HG03521 (cell line): ENCODE measurements at regions not wholly inside any gene's neighbourhood (a gene's known extent, or its start where the extent isn't known, plus 50 kb on each side); places are given as distances from the start of the nearest gene placed in this dataset.
A peak's percentile ranks its signal among the peaks of the same experiment; 100 is the strongest.
"Not testable (repeated sequence)": the region's sequence is repeated elsewhere in the genome, so short reads cannot be mapped to it uniquely, and the experiment has no call there.

Experiments
- ATAC-seq: cut with Tn5 transposase; IDR thresholded peaks from one replicate; pipeline ENCODE4 v1.9.1; 2021; ENCODE audit warnings: mild to moderate bottlenecking, moderate library complexity; ENCODE audit not compliant: unreplicated experiment

GRCh38 chr4:127400276-127400675 is 232.5 kb upstream of the INTU start:
- no peak for ATAC-seq

GRCh38 chr4:127400731-127401346 is 231.9 kb upstream of the INTU start:
- peak; percentile 83 for ATAC-seq

- ATAC-seq: no peak
Observed at GRCh38 chr4:127403471-127404084, 229.2 kb upstream of the INTU start.

- ATAC-seq: no peak
Observed at GRCh38 chr4:127406187-127406586, 226.6 kb upstream of the INTU start.

GRCh38 chr4:127407572-127407971 is 225.2 kb upstream of the INTU start:
- ATAC-seq: not testable (repeated sequence)

GRCh38 chr4:127410201-127410600 is 222.6 kb upstream of the INTU start:
- ATAC-seq: no peak

- ATAC-seq: no peak
Observed at GRCh38 chr4:127410644-127411043, 222.1 kb upstream of the INTU start.

GRCh38 chr4:127414951-127415606 is 217.7 kb upstream of the INTU start:
- ATAC-seq: no peak

GRCh38 chr4:127416115-127416514 is 216.6 kb upstream of the INTU start:
- no peak for ATAC-seq

GRCh38 chr4:127417885-127418535 is 214.7 kb upstream of the INTU start:
- ATAC-seq: no peak

- ATAC-seq: no peak
Observed at GRCh38 chr4:127419431-127419830, 213.3 kb upstream of the INTU start.

GRCh38 chr4:127421437-127421836 is 211.3 kb upstream of the INTU start:
- ATAC-seq: no peak

GRCh38 chr4:127425202-127425845 is 207.4 kb upstream of the INTU start:
- no peak for ATAC-seq

- no peak for ATAC-seq
Observed at GRCh38 chr4:127425851-127426250, 206.9 kb upstream of the INTU start.

- ATAC-seq: no peak
Observed at GRCh38 chr4:127441571-127441970, 191.2 kb upstream of the INTU start.

GRCh38 chr4:127445471-127445870 is 187.3 kb upstream of the INTU start:
- ATAC-seq: no peak

GRCh38 chr4:127446427-127446885 is 186.3 kb upstream of the INTU start:
- no peak for ATAC-seq

- ATAC-seq: no peak
Observed at GRCh38 chr4:127448986-127449385, 183.8 kb upstream of the INTU start.

GRCh38 chr4:127449449-127449848 is 183.3 kb upstream of the INTU start:
- ATAC-seq: no peak

- no peak for ATAC-seq
Observed at GRCh38 chr4:127450276-127450675, 182.5 kb upstream of the INTU start.

- no peak for ATAC-seq
Observed at GRCh38 chr4:127463883-127464282, 168.9 kb upstream of the INTU start.
